Caco-2 (cell line): ENCODE measurements at regions not wholly inside any gene's neighbourhood (a gene's known extent, or its start where the extent isn't known, plus 50 kb on each side); places are given as distances from the start of the nearest gene placed in this dataset.
A peak's percentile ranks its signal among the peaks of the same experiment; 100 is the strongest.

ENCODE experiments used
- BruUV-seq: library from RNA; stranded (reverse); fragments of 400-500 nt; replicated peaks from 2 replicates; lab custom pipeline; 2021; lab: Mats Ljungman, UMichigan
- CTCF ChIA-PET: fragments of 300-600 bp; sonication (Branson Sonifier 250); formaldehyde crosslinking; loops from one replicate; lab custom pipeline; 2022; ENCODE audit warnings: antibody characterized with exemption; lab: Charles Lee
- POLR2A ChIA-PET: fragments of 300-600 bp; sonication (Branson Sonifier 250); formaldehyde crosslinking; loops from one replicate; lab custom pipeline; 2022; ENCODE audit warnings: antibody characterized with exemption; lab: Charles Lee
- DNase-seq, 2 experiments: peaks; one replicate each; pipeline versions ENCODE4 v3.0.0 to v3.0.0-alpha.2; 2020 to 2022
- H3K27me3 ChIP-seq: replicated peaks from 2 replicates; pipeline ENCODE4 v1.6.0; 2011; ENCODE audit warnings: low read length; ENCODE audit not compliant: control insufficient read depth, insufficient read depth
- H3K36me3 ChIP-seq: 2 replicates; pipeline ENCODE4 v1.5.1; 2011; ENCODE audit warnings: low read length; ENCODE audit not compliant: control insufficient read depth, insufficient read depth
- H3K4me1 ChIP-seq: fragments of 250-450 bp; sonication (Bioruptor Pico); 2 replicates; pipeline ENCODE4 v1.5.1; 2020; ENCODE audit warnings: mild to moderate bottlenecking
- H3K4me3 ChIP-seq: 2 replicates; pipeline ENCODE4 v1.5.1; 2011; ENCODE audit warnings: low read depth, mild to moderate bottlenecking, control low read depth, low read length
- H3K9me3 ChIP-seq: fragments of 250-450 bp; sonication (Bioruptor Pico); 2 replicates; pipeline ENCODE4 v1.5.1; 2020; ENCODE audit warnings: mild to moderate bottlenecking, moderate library complexity
- H3K27ac Mint-ChIP-seq: one replicate; pipeline ENCODE4 v1.8.0; 2022; ENCODE audit warnings: mixed read lengths; ENCODE audit not compliant: unreplicated experiment
- H3K27me3 Mint-ChIP-seq: one replicate; pipeline ENCODE4 v1.8.0; 2022; ENCODE audit warnings: mixed read lengths; ENCODE audit not compliant: insufficient read depth, unreplicated experiment
- H3K36me3 Mint-ChIP-seq: one replicate; pipeline ENCODE4 v1.8.0; 2022; ENCODE audit warnings: mild to moderate bottlenecking, mixed read lengths; ENCODE audit not compliant: insufficient read depth, unreplicated experiment
- H3K4me1 Mint-ChIP-seq: one replicate; pipeline ENCODE4 v1.8.0; 2022; ENCODE audit warnings: low read depth, mixed read lengths; ENCODE audit not compliant: unreplicated experiment
- H3K4me3 Mint-ChIP-seq: one replicate; pipeline ENCODE4 v1.8.0; 2022; ENCODE audit warnings: mild to moderate bottlenecking, moderate library complexity, mixed read lengths; ENCODE audit not compliant: unreplicated experiment
- H3K9me3 Mint-ChIP-seq: one replicate; pipeline ENCODE4 v1.8.0; 2022; ENCODE audit warnings: mixed read lengths; ENCODE audit not compliant: unreplicated experiment
- intact Hi-C: fragments of 100-400 bp; cut with micrococcal nuclease; formaldehyde crosslinking; loops from one replicate; pipeline ENCODE4 v1.10.0; 2022; ENCODE audit not compliant: unreplicated experiment
- TF ChIP-seq, protein P1 (sequence below), 2 experiments: fragments of 200-600 bp in 1 of 2; IDR thresholded peaks; 1 replicate in 1 of 2; 2 replicates in 1 of 2; pipeline versions ENCODE4 v1.5.1 to v1.8.0; 2011 to 2022; ENCODE audit warnings: antibody characterized with exemption in 1 of 2, control low read depth in 1 of 2, inconsistent platforms in 1 of 2, low read depth in 1 of 2, low read length in 1 of 2, mild to moderate bottlenecking in 1 of 2, moderate library complexity in 1 of 2; ENCODE audit not compliant: insufficient read depth in 1 of 2, severe bottlenecking in 1 of 2, unreplicated experiment in 1 of 2

GRCh38 chr1:54486907-54487306 lies 61.1 kb upstream of the ACOT11 start:
- no peaks in the 10 kb centered on the region for H3K36me3 ChIP-seq
- ChIA-PET CTCF (interaction anchor here (0.7 kb wide), 1 partner anchor 80 kb away, joined by 3 read pairs; no protein-coding TSS in a partner anchor), POLR2A (interaction anchor here (0.6 kb wide), 1 partner anchor 192 kb away, joined by 3 read pairs; no protein-coding TSS in a partner anchor)
- no peak for DNase-seq
- H3K27me3 ChIP-seq = no peaks in the 10 kb centered on the region
- H3K4me3 Mint-ChIP-seq = peak overlapping the region; percentile 68
- no peak overlapping the region for H3K4me3 ChIP-seq
- no peaks in the 10 kb centered on the region for H3K9me3 ChIP-seq
- TF ChIP-seq, protein P1, sequence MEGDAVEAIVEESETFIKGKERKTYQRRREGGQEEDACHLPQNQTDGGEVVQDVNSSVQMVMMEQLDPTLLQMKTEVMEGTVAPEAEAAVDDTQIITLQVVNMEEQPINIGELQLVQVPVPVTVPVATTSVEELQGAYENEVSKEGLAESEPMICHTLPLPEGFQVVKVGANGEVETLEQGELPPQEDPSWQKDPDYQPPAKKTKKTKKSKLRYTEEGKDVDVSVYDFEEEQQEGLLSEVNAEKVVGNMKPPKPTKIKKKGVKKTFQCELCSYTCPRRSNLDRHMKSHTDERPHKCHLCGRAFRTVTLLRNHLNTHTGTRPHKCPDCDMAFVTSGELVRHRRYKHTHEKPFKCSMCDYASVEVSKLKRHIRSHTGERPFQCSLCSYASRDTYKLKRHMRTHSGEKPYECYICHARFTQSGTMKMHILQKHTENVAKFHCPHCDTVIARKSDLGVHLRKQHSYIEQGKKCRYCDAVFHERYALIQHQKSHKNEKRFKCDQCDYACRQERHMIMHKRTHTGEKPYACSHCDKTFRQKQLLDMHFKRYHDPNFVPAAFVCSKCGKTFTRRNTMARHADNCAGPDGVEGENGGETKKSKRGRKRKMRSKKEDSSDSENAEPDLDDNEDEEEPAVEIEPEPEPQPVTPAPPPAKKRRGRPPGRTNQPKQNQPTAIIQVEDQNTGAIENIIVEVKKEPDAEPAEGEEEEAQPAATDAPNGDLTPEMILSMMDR (IDR thresholded peaks at IDR 0.05; ENCODE audit: insufficient read depth in 1 of 2, low read depth in 1 of 2, low read length in 1 of 2, severe bottlenecking in 1 of 2, unreplicated experiment in 1 of 2) = no peak
- H3K27ac Mint-ChIP-seq = peak overlapping the region; percentile 64
- peaks cover 24% of the 10 kb centered on the region for H3K4me1 Mint-ChIP-seq
- no TSS peak for BruUV-seq
- no peaks in the 10 kb centered on the region for H3K9me3 Mint-ChIP-seq
- no peaks in the 10 kb centered on the region for H3K36me3 Mint-ChIP-seq
- no peaks in the 10 kb centered on the region for H3K27me3 Mint-ChIP-seq
- intact Hi-C loops = no loop called here
- H3K4me1 ChIP-seq = peaks cover 17% of the 10 kb centered on the region

DNA sequence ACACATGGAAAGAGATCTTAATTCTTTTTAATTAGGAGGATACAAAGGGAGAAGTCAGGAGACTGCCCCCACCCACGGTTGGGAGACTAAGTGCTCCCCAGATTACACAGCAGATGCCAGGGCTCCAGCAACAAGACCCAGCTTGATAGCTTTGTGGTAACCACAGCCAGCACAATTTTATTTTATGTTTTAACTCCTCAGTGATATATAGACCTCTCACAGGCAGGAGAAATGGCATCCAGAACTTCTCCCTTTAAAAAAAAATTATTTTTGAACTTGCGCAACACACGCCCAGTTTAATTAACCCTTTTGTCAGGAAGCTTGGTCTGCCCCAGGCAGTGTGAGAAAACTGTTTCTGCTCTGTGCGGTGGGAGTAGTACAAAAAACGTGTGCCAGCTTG lies 62.6 kb upstream of the ACOT11 start:
- peaks cover 24% of the 10 kb centered on the region for H3K4me1 Mint-ChIP-seq
- intact Hi-C loops = no loop called here

DNA sequence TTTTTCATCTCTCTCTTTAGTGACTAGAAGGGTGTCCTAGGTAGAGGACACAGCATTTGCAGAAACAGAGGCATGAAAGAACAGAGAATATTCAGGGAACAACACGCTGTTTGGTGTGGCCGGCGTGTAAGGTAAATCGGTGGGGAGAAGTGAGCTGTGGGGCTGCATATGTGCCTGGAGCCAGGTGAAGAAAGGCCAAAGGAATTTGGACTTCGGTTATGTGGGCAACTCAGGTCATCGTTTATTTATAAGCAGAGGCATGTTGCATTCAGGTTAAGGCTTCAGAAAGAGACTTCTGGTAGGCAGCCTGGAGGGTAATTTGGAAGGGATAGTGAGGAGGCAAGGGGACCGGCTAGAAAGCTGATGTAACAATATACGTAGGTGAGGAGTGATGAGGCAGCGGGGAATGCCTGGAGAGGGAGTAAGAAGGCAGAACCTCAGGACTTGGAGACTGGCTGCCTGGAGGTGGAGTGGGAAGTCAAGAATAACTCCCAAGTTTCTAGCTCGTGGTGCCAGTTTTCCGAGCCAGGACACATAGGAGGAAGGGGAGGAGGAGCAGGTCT lies 64.1 kb upstream of the ACOT11 start:
- peaks cover 17% of the 10 kb centered on the region for H3K4me1 ChIP-seq
- H3K4me1 Mint-ChIP-seq = peaks cover 24% of the 10 kb centered on the region

More for the DNA sequence above, 62.6 kb upstream of the ACOT11 start:
- Mint-ChIP-seq H3K9me3 (no peaks in the 10 kb centered on the region), H3K27ac (no peak overlapping the region), H3K4me3 (no peak overlapping the region), H3K36me3 (no peaks in the 10 kb centered on the region), H3K27me3 (no peaks in the 10 kb centered on the region)
- no peaks in the 10 kb centered on the region for H3K27me3 ChIP-seq
- CTCF ChIA-PET = no interaction called here
- no peak overlapping the region for H3K4me3 ChIP-seq
- H3K36me3 ChIP-seq = no peaks in the 10 kb centered on the region
- no peaks in the 10 kb centered on the region for H3K9me3 ChIP-seq
- TF ChIP-seq, protein P1 (IDR thresholded peaks at IDR 0.05; ENCODE audit: insufficient read depth in 1 of 2, low read depth in 1 of 2, low read length in 1 of 2, severe bottlenecking in 1 of 2, unreplicated experiment in 1 of 2) = no peak
- POLR2A ChIA-PET = interaction anchor here (0.7 kb wide), 1 partner anchor 78 kb away, joined by 10 read pairs; no protein-coding TSS in a partner anchor
- no TSS peak for BruUV-seq
- H3K4me1 ChIP-seq = peaks cover 17% of the 10 kb centered on the region
- no peak for DNase-seq

More for the DNA sequence above, 64.1 kb upstream of the ACOT11 start:
- POLR2A ChIA-PET = interaction anchor here (0.5 kb wide), 1 partner anchor 55 kb away, joined by 4 read pairs; no protein-coding TSS in a partner anchor
- CTCF ChIA-PET = no interaction called here
- peak overlapping the region; percentile 8 for H3K27ac Mint-ChIP-seq
- TF ChIP-seq, protein P1 (IDR thresholded peaks at IDR 0.05; ENCODE audit: insufficient read depth in 1 of 2, low read depth in 1 of 2, low read length in 1 of 2, severe bottlenecking in 1 of 2, unreplicated experiment in 1 of 2) = no peak
- Histone ChIP-seq H3K27me3 (no peaks in the 10 kb centered on the region), H3K36me3 (no peaks in the 10 kb centered on the region), H3K9me3 (no peaks in the 10 kb centered on the region), H3K4me3 (no peak overlapping the region)
- DNase-seq = peak in 1 of 2 experiments; percentile 19
- BruUV-seq = no TSS peak
- H3K9me3 Mint-ChIP-seq = no peaks in the 10 kb centered on the region
- intact Hi-C loops = no loop called here
- no peaks in the 10 kb centered on the region for H3K27me3 Mint-ChIP-seq
- H3K4me3 Mint-ChIP-seq = no peak overlapping the region
- H3K36me3 Mint-ChIP-seq = no peaks in the 10 kb centered on the region
